ENCODE measurements at regions not wholly inside any gene's neighbourhood (a gene's known extent, or its start where the extent isn't known, plus 50 kb on each side); places are given as distances from the start of the nearest gene placed in this dataset.
"Not testable (repeated sequence)": the region's sequence is repeated elsewhere in the genome, so short reads cannot be mapped to it uniquely, and the experiment has no call there.

- DNase-seq = no peak
Measured at GRCh38 chr12:131381716-131382430, 329.0 kb upstream of the SFSWAP start.

GRCh38 chr12:131383291-131383690 lies 327.6 kb upstream of the SFSWAP start:
- DNase-seq = no peak

- DNase-seq = no peak
Measured at GRCh38 chr12:131383741-131384543, 326.9 kb upstream of the SFSWAP start.

- no peak for DNase-seq
Measured at GRCh38 chr12:131384544-131384855, 326.4 kb upstream of the SFSWAP start.

GRCh38 chr12:131385313-131386166 lies 325.4 kb upstream of the SFSWAP start:
- no peak for DNase-seq

- no peak for DNase-seq
Measured at GRCh38 chr12:131386167-131386521, 324.7 kb upstream of the SFSWAP start.

- no peak for DNase-seq
Measured at GRCh38 chr12:131386781-131387180, 324.1 kb upstream of the SFSWAP start.

- DNase-seq = no peak
Measured at GRCh38 chr12:131387281-131388163, 323.4 kb upstream of the SFSWAP start.

GRCh38 chr12:131388164-131389053 lies 322.5 kb upstream of the SFSWAP start:
- DNase-seq = not testable (repeated sequence)

GRCh38 chr12:131389054-131390013 lies 321.6 kb upstream of the SFSWAP start:
- no peak for DNase-seq

- no peak for DNase-seq
Measured at GRCh38 chr12:131390412-131391334, 320.2 kb upstream of the SFSWAP start.

- DNase-seq = no peak
Measured at GRCh38 chr12:131391399-131391798, 319.5 kb upstream of the SFSWAP start.

GRCh38 chr12:131394752-131395151 lies 316.1 kb upstream of the SFSWAP start:
- not testable (repeated sequence) for DNase-seq

GRCh38 chr12:131395209-131395684 lies 315.6 kb upstream of the SFSWAP start:
- not testable (repeated sequence) for DNase-seq

- DNase-seq = no peak
Measured at GRCh38 chr12:131395971-131396573, 314.8 kb upstream of the SFSWAP start.

GRCh38 chr12:131397493-131398181 lies 313.3 kb upstream of the SFSWAP start:
- no peak for DNase-seq

- DNase-seq = no peak
Measured at GRCh38 chr12:131399000-131399399, 311.9 kb upstream of the SFSWAP start.

Measured in effector CD4-positive, alpha-beta T cell (primary cell).